Thyroid gland (tissue), 4 donors: ENCODE measurements at regions not wholly inside any gene's neighbourhood (a gene's known extent, or its start where the extent isn't known, plus 50 kb on each side); places are given as distances from the start of the nearest gene placed in this dataset.

ENCODE experiments used
- CTCF ChIP-seq, 6 experiments: fragments of 200-600 bp in 3 of 6; fragments of 450-650 bp in 3 of 6; sonication (generic) in 3 of 6; IDR thresholded peaks; one replicate each; pipeline ENCODE4 v1.5.1; 2016 to 2019; ENCODE audit warnings: antibody characterized with exemption in 6 of 6, mild to moderate bottlenecking in 2 of 6, inconsistent platforms in 1 of 6, moderate library complexity in 1 of 6
- POLR2A ChIP-seq, 2 donors: fragments of 450-650 bp; IDR thresholded peaks; one replicate each; pipeline ENCODE4 v1.6.1; 2017; ENCODE audit warnings: antibody characterized with exemption in 2 of 2, mild to moderate bottlenecking in 2 of 2, moderate library complexity in 1 of 2

GRCh38 chr20:57118107-57118769 lies 148.2 kb downstream of the BMP7 start:
- TF ChIP-seq CTCF (IDR thresholded peaks at IDR 0.05): no peak
- TF ChIP-seq POLR2A (IDR thresholded peaks at IDR 0.05): no peak
